ENCODE measurements at regions not wholly inside any gene's neighbourhood (a gene's known extent, or its start where the extent isn't known, plus 50 kb on each side); places are given as distances from the start of the nearest gene placed in this dataset.

DNA sequence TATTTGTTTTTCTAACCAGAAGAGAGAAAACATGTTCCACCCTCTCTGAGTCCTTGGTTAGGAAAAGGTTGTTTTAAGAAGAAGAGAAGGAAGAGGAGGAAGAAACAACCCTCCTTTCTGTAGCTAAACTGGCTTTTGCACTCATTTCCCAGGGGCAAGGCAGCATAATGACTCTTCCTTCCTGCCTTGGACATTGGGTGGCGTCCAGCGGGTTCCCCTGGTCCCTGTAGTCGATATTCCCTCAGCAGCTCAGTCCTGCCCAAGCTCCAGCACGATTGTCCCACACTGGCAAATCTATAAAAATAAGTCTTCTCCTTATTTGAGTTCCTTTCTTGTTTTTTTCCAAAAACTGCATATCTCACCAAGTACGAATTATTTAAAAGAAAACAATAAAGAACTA is 81.2 kb downstream of the TEX35 start:
- TF ChIP-seq, protein P1, sequence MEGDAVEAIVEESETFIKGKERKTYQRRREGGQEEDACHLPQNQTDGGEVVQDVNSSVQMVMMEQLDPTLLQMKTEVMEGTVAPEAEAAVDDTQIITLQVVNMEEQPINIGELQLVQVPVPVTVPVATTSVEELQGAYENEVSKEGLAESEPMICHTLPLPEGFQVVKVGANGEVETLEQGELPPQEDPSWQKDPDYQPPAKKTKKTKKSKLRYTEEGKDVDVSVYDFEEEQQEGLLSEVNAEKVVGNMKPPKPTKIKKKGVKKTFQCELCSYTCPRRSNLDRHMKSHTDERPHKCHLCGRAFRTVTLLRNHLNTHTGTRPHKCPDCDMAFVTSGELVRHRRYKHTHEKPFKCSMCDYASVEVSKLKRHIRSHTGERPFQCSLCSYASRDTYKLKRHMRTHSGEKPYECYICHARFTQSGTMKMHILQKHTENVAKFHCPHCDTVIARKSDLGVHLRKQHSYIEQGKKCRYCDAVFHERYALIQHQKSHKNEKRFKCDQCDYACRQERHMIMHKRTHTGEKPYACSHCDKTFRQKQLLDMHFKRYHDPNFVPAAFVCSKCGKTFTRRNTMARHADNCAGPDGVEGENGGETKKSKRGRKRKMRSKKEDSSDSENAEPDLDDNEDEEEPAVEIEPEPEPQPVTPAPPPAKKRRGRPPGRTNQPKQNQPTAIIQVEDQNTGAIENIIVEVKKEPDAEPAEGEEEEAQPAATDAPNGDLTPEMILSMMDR (IDR thresholded peaks at IDR 0.05 in 2 of 3, conservative IDR thresholded peaks at IDR 0.05 in 1 of 3; ENCODE audit: borderline replicate concordance in 1 of 3, insufficient read depth in 1 of 3, low read depth in 2 of 3, low read length in 2 of 3): no peak
- TF ChIP-seq POLR2A (IDR thresholded peaks at IDR 0.05; ENCODE audit: borderline replicate concordance, extremely low read depth, insufficient read depth, insufficient read length) (no peak), SP1 (IDR thresholded peaks at IDR 0.05; ENCODE audit: low read depth) (no peak), EZH2 (IDR thresholded peaks at IDR 0.05) (no peak), CEBPB (IDR thresholded peaks at IDR 0.05; ENCODE audit: low read depth) (no peak), YY1 (IDR thresholded peaks at IDR 0.05; ENCODE audit: extremely low read depth, insufficient replicate concordance, low read depth, low read length) (no peak)
